Transverse colon (tissue), 4 donors: ENCODE measurements at regions not wholly inside any gene's neighbourhood (a gene's known extent, or its start where the extent isn't known, plus 50 kb on each side); places are given as distances from the start of the nearest gene placed in this dataset.

Experiments used
- DNase-seq: peaks from one replicate; pipeline ENCODE4 v3.0.0-alpha.2; 2019
- H3K27ac ChIP-seq, 4 donors: fragments of 200-600 bp; sonication (generic); 2 replicates each; pipeline ENCODE4 v1.5.1; 2016 to 2018; ENCODE audit warnings: inconsistent platforms in 4 of 4
- H3K27me3 ChIP-seq: fragments of 200-600 bp; sonication (generic); 2 replicates; pipeline ENCODE4 v1.5.1; 2017; ENCODE audit warnings: inconsistent platforms
- H3K36me3 ChIP-seq, 4 donors: fragments of 200-600 bp; sonication (generic); 2 replicates each; pipeline ENCODE4 v1.5.1; 2017 to 2019; ENCODE audit warnings: inconsistent platforms in 4 of 4
- H3K4me1 ChIP-seq, 4 donors: fragments of 200-600 bp; sonication (generic); 2 replicates each; pipeline ENCODE4 v1.5.1; 2017 to 2020; ENCODE audit warnings: inconsistent platforms in 4 of 4
- H3K4me3 ChIP-seq, 4 donors: fragments of 200-600 bp; sonication (generic); 1 replicate in 1 of 4; 2 replicates in 3 of 4; pipeline versions ENCODE4 v1.5.1 to v1.6.1; 2017 to 2019; ENCODE audit warnings: inconsistent platforms in 4 of 4
- H3K9me3 ChIP-seq, 2 donors: fragments of 200-600 bp; sonication (generic); 2 replicates each; pipeline ENCODE4 v1.5.1; 2017 to 2019; ENCODE audit warnings: inconsistent platforms in 2 of 2
- EP300 ChIP-seq: sonication (generic); formaldehyde crosslinking; IDR thresholded peaks from one replicate; pipeline ENCODE4 v1.6.1; 2017; ENCODE audit warnings: antibody characterized with exemption, low read depth
- POLR2A ChIP-seq: fragments of 450-650 bp; IDR thresholded peaks from one replicate; pipeline ENCODE4 v1.6.1; 2016; ENCODE audit warnings: antibody characterized with exemption, mild to moderate bottlenecking, moderate library complexity
- POLR2AphosphoS5 ChIP-seq, 3 donors: sonication (generic); formaldehyde crosslinking; IDR thresholded peaks; one replicate each; pipeline ENCODE4 v1.6.1; 2016; ENCODE audit warnings: antibody characterized with exemption in 3 of 3
- WGBS, 2 donors: methylation state at CpG; one replicate each; pipeline ENCODE4 v1.1.5; 2018; ENCODE audit warnings: low coverage in 1 of 2; 5-methylcytosine and 5-hydroxymethylcytosine counted together
- in situ Hi-C, 4 donors: fragments of 200-750 bp; cut with MboI; loops; one replicate each; pipeline versions ENCODE4 v1.15.0 to v1.15.1; 2017; ENCODE audit warnings: low sequenced_read_pairs in 3 of 4, low pct_ligation_motif_present in 1 of 4, low pct_unique_long_range_greater_than_20kb in 1 of 4
- intact Hi-C: fragments of 100-400 bp; cut with DNase I; formaldehyde crosslinking; loops from one replicate; pipeline ENCODE4 v1.15.1; 2023; ENCODE audit warnings: low total_unique reads
- TF ChIP-seq, protein P1 (sequence below), 5 experiments: fragments of 200-600 bp in 3 of 5; fragments of 450-650 bp in 2 of 5; sonication (generic) in 3 of 5; IDR thresholded peaks; 1 replicate in 2 of 5; 2 replicates in 3 of 5; pipeline ENCODE4 v1.5.1; 2016 to 2017; ENCODE audit warnings: antibody characterized with exemption in 5 of 5, inconsistent platforms in 3 of 5, mild to moderate bottlenecking in 2 of 5, moderate library complexity in 1 of 5

DNA sequence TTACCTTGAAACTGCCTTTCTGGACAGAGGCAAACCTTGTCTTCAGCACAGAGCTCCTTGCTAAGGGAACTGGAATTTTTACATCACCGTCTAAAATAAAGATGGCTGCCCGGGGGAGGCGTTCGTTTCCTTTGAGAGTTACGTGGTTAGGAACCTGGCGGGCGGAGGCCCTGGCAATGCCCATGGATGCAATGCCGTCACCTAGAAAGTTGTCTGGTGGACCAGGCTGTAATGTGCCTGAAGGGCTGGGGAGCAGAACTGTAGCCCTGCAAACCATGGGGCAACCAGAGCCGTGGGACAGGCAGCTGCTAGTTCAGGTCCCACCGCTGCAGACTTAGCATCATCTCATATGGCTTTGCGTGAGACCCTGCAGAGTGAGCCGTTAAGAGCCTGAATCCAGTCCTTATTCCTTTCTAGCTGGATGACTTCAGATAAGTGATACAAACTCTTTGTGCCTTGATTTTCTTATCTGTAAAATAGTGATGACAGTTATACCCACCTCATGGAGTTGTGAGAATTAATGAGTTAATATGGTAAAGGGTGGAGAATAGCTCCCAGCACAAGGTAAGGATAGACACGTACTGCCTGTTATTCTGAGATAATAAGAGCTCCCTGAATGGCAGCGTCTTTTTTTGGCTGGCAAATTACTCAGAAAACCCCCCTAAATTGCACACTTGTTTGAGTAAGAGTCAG, 219.7 kb downstream of the EMX2 start:
- H3K36me3 ChIP-seq, result no peaks in the 10 kb centered on the region
- in situ Hi-C loops (no loop called here), intact Hi-C loops (no loop called here)
- no peak overlapping the region for H3K4me3 ChIP-seq
- H3K27ac ChIP-seq, result no peak overlapping the region
- no peak for DNase-seq
- TF ChIP-seq EP300 (no peak), POLR2A (no peak), POLR2AphosphoS5 (IDR thresholded peaks at IDR 0.05) (no peak)
- TF ChIP-seq, protein P1, sequence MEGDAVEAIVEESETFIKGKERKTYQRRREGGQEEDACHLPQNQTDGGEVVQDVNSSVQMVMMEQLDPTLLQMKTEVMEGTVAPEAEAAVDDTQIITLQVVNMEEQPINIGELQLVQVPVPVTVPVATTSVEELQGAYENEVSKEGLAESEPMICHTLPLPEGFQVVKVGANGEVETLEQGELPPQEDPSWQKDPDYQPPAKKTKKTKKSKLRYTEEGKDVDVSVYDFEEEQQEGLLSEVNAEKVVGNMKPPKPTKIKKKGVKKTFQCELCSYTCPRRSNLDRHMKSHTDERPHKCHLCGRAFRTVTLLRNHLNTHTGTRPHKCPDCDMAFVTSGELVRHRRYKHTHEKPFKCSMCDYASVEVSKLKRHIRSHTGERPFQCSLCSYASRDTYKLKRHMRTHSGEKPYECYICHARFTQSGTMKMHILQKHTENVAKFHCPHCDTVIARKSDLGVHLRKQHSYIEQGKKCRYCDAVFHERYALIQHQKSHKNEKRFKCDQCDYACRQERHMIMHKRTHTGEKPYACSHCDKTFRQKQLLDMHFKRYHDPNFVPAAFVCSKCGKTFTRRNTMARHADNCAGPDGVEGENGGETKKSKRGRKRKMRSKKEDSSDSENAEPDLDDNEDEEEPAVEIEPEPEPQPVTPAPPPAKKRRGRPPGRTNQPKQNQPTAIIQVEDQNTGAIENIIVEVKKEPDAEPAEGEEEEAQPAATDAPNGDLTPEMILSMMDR (IDR thresholded peaks at IDR 0.05), result no peak
- WGBS, 2 donors, result 83 to 85% methylated on average over 6 to 14 of the region's 14 CpGs
- no peaks in the 10 kb centered on the region for H3K9me3 ChIP-seq
- H3K27me3 ChIP-seq, result peaks cover 3% of the 10 kb centered on the region
- H3K4me1 ChIP-seq, result no peaks in the 10 kb centered on the region

DNA sequence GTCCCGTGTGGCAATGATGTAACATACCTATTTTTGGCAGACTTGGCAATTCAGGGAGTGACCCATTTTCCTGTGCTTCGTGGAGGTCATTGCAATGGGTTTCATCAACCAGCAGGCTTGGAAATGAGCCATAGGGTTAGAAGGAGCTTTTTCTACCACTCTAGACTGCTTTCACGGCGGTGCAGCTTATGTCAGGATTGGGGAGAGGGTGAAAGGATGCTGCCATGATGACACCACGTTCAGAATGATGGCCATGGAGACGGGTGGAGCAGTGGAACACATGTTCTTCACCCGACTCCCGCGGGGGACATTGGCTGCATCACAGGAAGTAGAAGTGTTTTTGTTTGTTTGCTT, 220.2 kb downstream of the EMX2 start:
- intact Hi-C loops, result no loop called here
- 65% methylated on average over 9 of the region's 9 CpGs; no CpG with 5 or more reads in 1 of the 2 donors for WGBS, 2 donors

DNA sequence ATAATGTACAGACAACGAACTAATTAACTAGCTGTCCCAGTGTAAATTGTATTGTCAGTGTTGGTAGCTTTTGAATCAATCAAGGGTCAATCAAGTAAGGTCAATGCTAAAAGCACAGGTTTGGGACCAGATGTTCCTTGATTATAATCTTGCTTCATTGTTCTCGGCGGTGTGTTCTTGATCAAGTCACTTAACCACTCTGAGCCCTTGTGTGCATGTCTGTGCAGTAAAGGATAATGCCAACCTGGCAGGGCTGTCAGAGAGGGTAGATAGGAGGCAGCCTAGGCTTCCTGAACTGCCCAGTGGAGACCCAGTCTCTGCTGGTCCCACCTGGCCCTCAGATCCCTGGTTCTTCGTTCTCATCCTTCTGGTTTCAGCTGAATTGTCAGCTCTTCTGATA, 221.0 kb downstream of the EMX2 start:
- intact Hi-C loops, result no loop called here
- no peak overlapping the region for H3K4me3 ChIP-seq
- H3K27me3 ChIP-seq, result peaks cover 3% of the 10 kb centered on the region
- TF ChIP-seq POLR2AphosphoS5 (IDR thresholded peaks at IDR 0.05) (no peak), EP300 (no peak), POLR2A (no peak)
- TF ChIP-seq, protein P1 (IDR thresholded peaks at IDR 0.05), result no peak
- no peaks in the 10 kb centered on the region for H3K36me3 ChIP-seq
- no peak for DNase-seq
- H3K27ac ChIP-seq, result no peak overlapping the region
- WGBS, 2 donors, result 70 to 75% methylated on average over 3 to 4 of the region's 4 CpGs
- in situ Hi-C loops, result no loop called here
- H3K9me3 ChIP-seq, result no peaks in the 10 kb centered on the region
- H3K4me1 ChIP-seq, result no peaks in the 10 kb centered on the region

More for the DNA sequence above, 220.2 kb downstream of the EMX2 start:
- Histone ChIP-seq H3K36me3 (no peaks in the 10 kb centered on the region), H3K27ac (no peak overlapping the region), H3K27me3 (peaks cover 3% of the 10 kb centered on the region), H3K4me3 (no peak overlapping the region), H3K4me1 (no peaks in the 10 kb centered on the region), H3K9me3 (no peaks in the 10 kb centered on the region)
- TF ChIP-seq POLR2AphosphoS5 (IDR thresholded peaks at IDR 0.05), result no peak
- TF ChIP-seq, protein P1 (IDR thresholded peaks at IDR 0.05), result no peak
- no peak for TF ChIP-seq EP300
- TF ChIP-seq POLR2A, result no peak
- DNase-seq, result no peak
- in situ Hi-C loops, result no loop called here

DNA sequence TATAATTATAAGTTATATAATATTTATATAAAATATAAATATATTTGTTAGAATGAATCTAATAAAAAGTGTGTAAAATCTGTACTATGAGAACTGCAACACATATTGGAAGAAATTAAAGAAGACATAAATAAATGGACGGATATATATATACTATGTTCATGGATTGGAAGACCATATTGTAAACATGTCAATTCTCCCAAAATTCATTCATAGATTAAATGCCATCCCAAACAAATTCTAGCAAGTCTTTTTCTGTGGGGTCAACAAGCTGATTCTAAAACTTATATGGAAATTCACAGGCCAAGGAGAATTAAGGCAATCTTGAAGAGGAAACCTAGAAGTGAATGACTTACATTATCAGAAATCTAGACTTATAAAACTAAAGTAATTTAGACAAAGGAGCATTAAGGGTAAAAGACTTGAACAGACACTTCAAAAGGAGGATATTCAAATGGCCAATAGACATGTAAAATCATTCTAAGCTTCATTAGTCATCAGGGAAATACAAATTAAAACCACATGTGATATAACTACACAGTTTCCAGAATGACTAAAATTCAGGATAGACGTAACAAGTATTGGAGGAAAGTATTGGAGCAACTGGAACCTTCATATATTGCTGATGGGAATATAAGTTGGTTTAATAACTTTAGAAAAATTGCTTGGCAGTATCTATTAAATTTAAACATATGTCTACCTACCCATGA, 225.9 kb downstream of the EMX2 start:
- no peaks in the 10 kb centered on the region for H3K36me3 ChIP-seq
- H3K27ac ChIP-seq, result no peak overlapping the region
- peaks cover 10% of the 10 kb centered on the region for H3K27me3 ChIP-seq
- in situ Hi-C loops, result no loop called here
- 87 to 90% methylated on average over 2 of the region's 2 CpGs for WGBS, 2 donors
- intact Hi-C loops, result no loop called here
- H3K9me3 ChIP-seq, result no peaks in the 10 kb centered on the region
- H3K4me3 ChIP-seq, result no peak overlapping the region
- DNase-seq, result no peak
- no peaks in the 10 kb centered on the region for H3K4me1 ChIP-seq
- TF ChIP-seq POLR2A (no peak), POLR2AphosphoS5 (IDR thresholded peaks at IDR 0.05) (no peak), EP300 (no peak)
- TF ChIP-seq, protein P1 (IDR thresholded peaks at IDR 0.05), result no peak
